ENCODE measurements at regions not wholly inside any gene's neighbourhood (a gene's known extent, or its start where the extent isn't known, plus 50 kb on each side); places are given as distances from the start of the nearest gene placed in this dataset.

DNA sequence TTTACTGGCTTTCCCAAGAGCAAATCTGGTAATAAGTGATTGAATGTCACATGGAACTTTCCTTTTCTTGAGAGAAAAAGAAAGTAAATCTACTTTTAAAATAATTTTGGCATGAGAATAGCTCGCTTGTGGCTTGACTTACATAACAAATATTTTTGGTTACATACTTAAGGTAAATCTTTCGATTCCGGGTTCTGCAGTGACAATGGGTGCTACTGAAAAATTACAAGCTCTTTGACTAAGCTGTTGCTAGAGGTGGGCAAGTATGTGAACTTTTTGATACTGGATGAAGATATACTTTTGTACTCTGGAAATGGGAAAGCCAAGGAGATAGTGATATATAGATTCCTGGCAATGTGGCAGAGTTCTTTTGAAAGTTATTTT lies 51.9 kb upstream of the OTOL1 start:
- TF ChIP-seq, protein P1, sequence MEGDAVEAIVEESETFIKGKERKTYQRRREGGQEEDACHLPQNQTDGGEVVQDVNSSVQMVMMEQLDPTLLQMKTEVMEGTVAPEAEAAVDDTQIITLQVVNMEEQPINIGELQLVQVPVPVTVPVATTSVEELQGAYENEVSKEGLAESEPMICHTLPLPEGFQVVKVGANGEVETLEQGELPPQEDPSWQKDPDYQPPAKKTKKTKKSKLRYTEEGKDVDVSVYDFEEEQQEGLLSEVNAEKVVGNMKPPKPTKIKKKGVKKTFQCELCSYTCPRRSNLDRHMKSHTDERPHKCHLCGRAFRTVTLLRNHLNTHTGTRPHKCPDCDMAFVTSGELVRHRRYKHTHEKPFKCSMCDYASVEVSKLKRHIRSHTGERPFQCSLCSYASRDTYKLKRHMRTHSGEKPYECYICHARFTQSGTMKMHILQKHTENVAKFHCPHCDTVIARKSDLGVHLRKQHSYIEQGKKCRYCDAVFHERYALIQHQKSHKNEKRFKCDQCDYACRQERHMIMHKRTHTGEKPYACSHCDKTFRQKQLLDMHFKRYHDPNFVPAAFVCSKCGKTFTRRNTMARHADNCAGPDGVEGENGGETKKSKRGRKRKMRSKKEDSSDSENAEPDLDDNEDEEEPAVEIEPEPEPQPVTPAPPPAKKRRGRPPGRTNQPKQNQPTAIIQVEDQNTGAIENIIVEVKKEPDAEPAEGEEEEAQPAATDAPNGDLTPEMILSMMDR (conservative IDR thresholded peaks at IDR 0.05): no peak
- no peak for TF ChIP-seq EZH2 (IDR thresholded peaks at IDR 0.05; ENCODE audit: low read depth)

Data from PC-9 (cell line).